Transverse colon (tissue), 3 donors: ENCODE measurements at regions not wholly inside any gene's neighbourhood (a gene's known extent, or its start where the extent isn't known, plus 50 kb on each side); places are given as distances from the start of the nearest gene placed in this dataset.

Source experiments
- CTCF ChIP-seq, 5 experiments: fragments of 200-600 bp in 3 of 5; fragments of 450-650 bp in 2 of 5; sonication (generic) in 3 of 5; IDR thresholded peaks; 1 replicate in 2 of 5; 2 replicates in 3 of 5; pipeline ENCODE4 v1.5.1; 2016 to 2017; ENCODE audit warnings: antibody characterized with exemption in 5 of 5, inconsistent platforms in 3 of 5, mild to moderate bottlenecking in 2 of 5, moderate library complexity in 1 of 5
- POLR2A ChIP-seq: fragments of 450-650 bp; IDR thresholded peaks from one replicate; pipeline ENCODE4 v1.6.1; 2016; ENCODE audit warnings: antibody characterized with exemption, mild to moderate bottlenecking, moderate library complexity

- TF ChIP-seq CTCF (IDR thresholded peaks at IDR 0.05) (no peak), POLR2A (no peak)
Observed at GRCh38 chr13:82606008-82606407, 1276.3 kb downstream of the SLITRK1 start.
